SU-DHL-6 (cell line): ENCODE measurements at regions not wholly inside any gene's neighbourhood (a gene's known extent, or its start where the extent isn't known, plus 50 kb on each side); places are given as distances from the start of the nearest gene placed in this dataset.

Experiments used
- EZH2phosphoT487 ChIP-seq: fragments of 200-600 bp; sonication (generic), shearing (Covaris generic); conservative IDR thresholded peaks from 2 replicates; pipeline ENCODE4 v1.6.1; 2018; ENCODE audit warnings: mild to moderate bottlenecking, antibody characterized with exemption, low read length, moderate library complexity, mixed read lengths
- TF ChIP-seq, protein P1 (sequence below): fragments of 200-600 bp; sonication (generic); IDR thresholded peaks from one replicate; pipeline ENCODE4 v1.5.1; 2017; ENCODE audit warnings: antibody characterized with exemption, mild to moderate bottlenecking, low read length, moderate library complexity; ENCODE audit not compliant: insufficient read depth, poor library complexity, severe bottlenecking

DNA sequence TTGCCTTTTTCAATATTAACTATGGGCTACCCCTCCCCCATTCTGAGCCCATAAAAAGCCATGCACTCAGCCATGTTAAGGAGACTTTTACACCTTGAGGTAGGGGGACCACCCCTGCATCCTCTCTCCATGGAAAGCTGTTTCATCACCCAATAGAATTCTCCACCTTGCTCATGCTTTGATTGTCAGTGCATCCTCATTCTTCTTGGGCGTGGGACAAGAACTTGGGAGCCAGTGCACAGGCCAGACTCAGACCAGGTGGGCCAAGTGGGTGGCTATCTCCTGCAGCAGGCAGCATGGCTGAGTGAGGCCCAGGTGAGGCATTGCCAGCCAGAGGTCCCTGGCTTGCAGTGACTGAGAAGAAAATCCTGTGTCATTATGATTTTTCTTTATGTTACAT, 357.4 kb upstream of the CDIN1 start:
- TF ChIP-seq, protein P1, sequence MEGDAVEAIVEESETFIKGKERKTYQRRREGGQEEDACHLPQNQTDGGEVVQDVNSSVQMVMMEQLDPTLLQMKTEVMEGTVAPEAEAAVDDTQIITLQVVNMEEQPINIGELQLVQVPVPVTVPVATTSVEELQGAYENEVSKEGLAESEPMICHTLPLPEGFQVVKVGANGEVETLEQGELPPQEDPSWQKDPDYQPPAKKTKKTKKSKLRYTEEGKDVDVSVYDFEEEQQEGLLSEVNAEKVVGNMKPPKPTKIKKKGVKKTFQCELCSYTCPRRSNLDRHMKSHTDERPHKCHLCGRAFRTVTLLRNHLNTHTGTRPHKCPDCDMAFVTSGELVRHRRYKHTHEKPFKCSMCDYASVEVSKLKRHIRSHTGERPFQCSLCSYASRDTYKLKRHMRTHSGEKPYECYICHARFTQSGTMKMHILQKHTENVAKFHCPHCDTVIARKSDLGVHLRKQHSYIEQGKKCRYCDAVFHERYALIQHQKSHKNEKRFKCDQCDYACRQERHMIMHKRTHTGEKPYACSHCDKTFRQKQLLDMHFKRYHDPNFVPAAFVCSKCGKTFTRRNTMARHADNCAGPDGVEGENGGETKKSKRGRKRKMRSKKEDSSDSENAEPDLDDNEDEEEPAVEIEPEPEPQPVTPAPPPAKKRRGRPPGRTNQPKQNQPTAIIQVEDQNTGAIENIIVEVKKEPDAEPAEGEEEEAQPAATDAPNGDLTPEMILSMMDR, result no peak
- no peak for TF ChIP-seq EZH2phosphoT487
